Epithelial cell of esophagus (primary cell): ENCODE measurements at regions not wholly inside any gene's neighbourhood (a gene's known extent, or its start where the extent isn't known, plus 50 kb on each side); places are given as distances from the start of the nearest gene placed in this dataset.

Experiments
- DNase-seq: peaks from one replicate; pipeline ENCODE4 v3.0.0; 2010; ENCODE audit warnings: low read depth
- H3K4me3 ChIP-seq: 2 replicates; pipeline ENCODE4 v1.5.1; 2011; ENCODE audit warnings: mild to moderate bottlenecking, low read length, control low read depth
- CTCF ChIP-seq: IDR thresholded peaks from 2 replicates; pipeline ENCODE4 v1.5.1; 2011; ENCODE audit warnings: low read depth, mild to moderate bottlenecking, low read length, control low read depth, inconsistent platforms; ENCODE audit not compliant: insufficient read depth; ENCODE audit errors: missing control alignments

GRCh38 chr16:80084614-80085013 is 456.2 kb upstream of the DYNLRB2 start:
- peak; percentile 86 for DNase-seq
- H3K4me3 ChIP-seq, result no peak overlapping the region
- peak; percentile 84 for TF ChIP-seq CTCF

- no peak for TF ChIP-seq CTCF
- H3K4me3 ChIP-seq, result no peak overlapping the region
These were observed 456.6 kb upstream of the DYNLRB2 start for GRCh38 chr16:80084163-80084562.

GRCh38 chr16:80082906-80083305 is 457.9 kb upstream of the DYNLRB2 start:
- DNase-seq, result no peak
- no peak for TF ChIP-seq CTCF
- H3K4me3 ChIP-seq, result no peak overlapping the region

More at GRCh38 chr16:80084163-80084562, 456.6 kb upstream of the DYNLRB2 start:
- peak; percentile 34 for DNase-seq

- no peak for DNase-seq
- no peak for TF ChIP-seq CTCF
- H3K4me3 ChIP-seq, result no peak overlapping the region
These were observed 458.9 kb upstream of the DYNLRB2 start for GRCh38 chr16:80081846-80082245.

- DNase-seq, result peak; percentile 49
- no peak for TF ChIP-seq CTCF
- no peak overlapping the region for H3K4me3 ChIP-seq
These were observed 460.4 kb upstream of the DYNLRB2 start for GRCh38 chr16:80080287-80080851.

- no peak for DNase-seq
- no peak overlapping the region for H3K4me3 ChIP-seq
- TF ChIP-seq CTCF, result no peak
These were observed 461.7 kb upstream of the DYNLRB2 start for GRCh38 chr16:80079072-80079471.

- no peak for TF ChIP-seq CTCF
- H3K4me3 ChIP-seq, result no peak overlapping the region
- no peak for DNase-seq
These were observed 463.1 kb upstream of the DYNLRB2 start for GRCh38 chr16:80077696-80078095.
